HepG2 (cell line): ENCODE measurements at regions not wholly inside any gene's neighbourhood (a gene's known extent, or its start where the extent isn't known, plus 50 kb on each side); places are given as distances from the start of the nearest gene placed in this dataset.

Source experiments
- BHLHE40 ChIP-seq: IDR thresholded peaks from 2 replicates; pipeline ENCODE4 v1.6.1; 2011; ENCODE audit warnings: low read length, improper control_type of control experiment
- CHD4 ChIP-seq: fragments of 200-600 bp; sonication (generic); IDR thresholded peaks from 2 replicates; pipeline ENCODE4 v1.7.0; 2017; ENCODE audit warnings: mild to moderate bottlenecking, low read length, borderline replicate concordance
- CTCF ChIP-seq: sonication (generic); formaldehyde crosslinking; IDR thresholded peaks from 2 replicates; pipeline ENCODE4 v1.5.0; 2020; ENCODE audit warnings: mild to moderate bottlenecking, missing genetic modification reagents, moderate library complexity
- GABPA ChIP-seq, 2 experiments: IDR thresholded peaks; 2 replicates each; pipeline ENCODE4 v1.6.1; 2011 to 2016; ENCODE audit warnings: low read depth in 2 of 2, low read length in 1 of 2, missing biosample characterization in 1 of 2, missing genetic modification characterization in 1 of 2
- GABPB1 ChIP-seq: IDR thresholded peaks from 2 replicates; pipeline ENCODE4 v1.6.1; 2016; ENCODE audit warnings: mild to moderate bottlenecking, missing genetic modification reagents, moderate library complexity, missing compliant biosample characterization
- IKZF5 ChIP-seq: IDR thresholded peaks from 2 replicates; pipeline ENCODE4 v1.6.1; 2018; ENCODE audit warnings: missing genetic modification reagents, mild to moderate bottlenecking, missing compliant biosample characterization
- NBN ChIP-seq: fragments of 450-650 bp; conservative IDR thresholded peaks from 2 replicates; pipeline ENCODE4 v1.6.1; 2017
- NFRKB ChIP-seq: fragments of 450-650 bp; IDR thresholded peaks from 2 replicates; pipeline ENCODE4 v1.6.1; 2017
- PHF20 ChIP-seq: sonication (generic); formaldehyde crosslinking; IDR thresholded peaks from 2 replicates; pipeline ENCODE4 v1.5.0; 2020; ENCODE audit warnings: mild to moderate bottlenecking, missing genetic modification reagents
- SIN3A ChIP-seq: IDR thresholded peaks from 2 replicates; pipeline ENCODE4 v1.6.1; 2011; ENCODE audit warnings: low read depth, mild to moderate bottlenecking, control low read depth, low read length, borderline replicate concordance
- SOX6 ChIP-seq, 2 experiments: fragments of 450-650 bp in 1 of 2; sonication (generic) in 1 of 2; formaldehyde crosslinking in 1 of 2; IDR thresholded peaks; 2 replicates each; pipeline versions ENCODE4 v1.4.0 to v1.6.1; 2017 to 2020; ENCODE audit warnings: antibody characterized with exemption in 1 of 2, mild to moderate bottlenecking in 1 of 2, missing genetic modification reagents in 1 of 2
- STAT5B ChIP-seq: sonication (generic); formaldehyde crosslinking; IDR thresholded peaks from 2 replicates; pipeline ENCODE4 v1.4.0; 2020; ENCODE audit warnings: missing genetic modification reagents
- ZBTB7A ChIP-seq: sonication (generic); formaldehyde crosslinking; IDR thresholded peaks from 2 replicates; pipeline ENCODE4 v1.8.0; 2022; ENCODE audit warnings: mild to moderate bottlenecking, missing genetic modification reagents
- TF ChIP-seq, protein P1 (sequence below): sonication (generic); formaldehyde crosslinking; IDR thresholded peaks from 2 replicates; pipeline ENCODE4 v1.8.0; 2022; ENCODE audit warnings: missing genetic modification reagents, mild to moderate bottlenecking, inconsistent platforms, borderline replicate concordance

GRCh38 chr13:90362707-90363106 is 984.8 kb upstream of the MIR17HG start:
- no peak for TF ChIP-seq GABPB1
- no peak for TF ChIP-seq NBN
- TF ChIP-seq BHLHE40: no peak
- no peak for TF ChIP-seq CHD4
- no peak for TF ChIP-seq SOX6 (IDR thresholded peaks at IDR 0.05)
- no peak for TF ChIP-seq SOX6 (CRISPR knock-in tag; IDR thresholded peaks at IDR 0.05)
- TF ChIP-seq PHF20 (CRISPR knock-in tag): no peak
- no peak for TF ChIP-seq CTCF
- TF ChIP-seq STAT5B (CRISPR knock-in tag): no peak
- no peak for TF ChIP-seq NFRKB
- TF ChIP-seq SIN3A: no peak
- no peak for TF ChIP-seq GABPA (IDR thresholded peaks at IDR 0.05; ENCODE audit: low read depth, low read length)
- no peak for TF ChIP-seq GABPA (CRISPR knock-in tag; IDR thresholded peaks at IDR 0.05; ENCODE audit: low read depth)
- TF ChIP-seq ZBTB7A (CRISPR knock-in tag): no peak
- TF ChIP-seq IKZF5 (CRISPR knock-in tag): no peak
- TF ChIP-seq, protein P1, sequence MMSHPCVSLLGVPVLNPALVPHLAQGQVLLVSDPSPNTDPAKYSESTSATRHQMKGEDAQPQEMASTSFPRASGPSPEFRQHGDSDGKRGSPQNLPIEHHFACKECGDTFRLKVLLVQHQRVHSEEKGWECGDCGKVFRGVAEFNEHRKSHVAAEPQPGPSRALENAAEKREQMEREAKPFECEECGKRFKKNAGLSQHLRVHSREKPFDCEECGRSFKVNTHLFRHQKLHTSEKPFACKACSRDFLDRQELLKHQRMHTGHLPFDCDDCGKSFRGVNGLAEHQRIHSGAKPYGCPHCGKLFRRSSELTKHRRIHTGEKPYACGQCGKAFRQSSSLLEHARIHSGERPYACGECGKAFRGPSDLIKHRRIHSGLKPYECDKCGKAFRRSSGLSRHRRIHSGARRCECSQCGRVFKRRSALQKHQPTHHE (CRISPR knock-in tag): no peak
